Spleen (tissue), 11 donors: ENCODE measurements at regions not wholly inside any gene's neighbourhood (a gene's known extent, or its start where the extent isn't known, plus 50 kb on each side); places are given as distances from the start of the nearest gene placed in this dataset.

Experiments
- DNase-seq: peaks from one replicate; pipeline ENCODE4 v3.0.0-alpha.2; 2020
- H3K27ac ChIP-seq, 8 donors: fragments of 200-600 bp; sonication (generic) in 7 of 8; 1 replicate in 4 of 8; 2 replicates in 4 of 8; pipeline versions ENCODE4 v1.5.0 to v1.8.0; 2016 to 2021; ENCODE audit warnings: inconsistent platforms in 4 of 8, mild to moderate bottlenecking in 4 of 8, moderate library complexity in 1 of 8
- H3K27me3 ChIP-seq, 7 donors: fragments of 200-600 bp; sonication (generic) in 6 of 7; replicated peaks in 1 of 7; 1 replicate in 4 of 7; 2 replicates in 3 of 7; pipeline versions ENCODE4 v1.5.0 to v1.8.0; 2016 to 2021; ENCODE audit warnings: inconsistent platforms in 3 of 7, mild to moderate bottlenecking in 1 of 7
- H3K36me3 ChIP-seq, 6 donors: fragments of 200-600 bp; sonication (generic) in 5 of 6; 1 replicate in 4 of 6; 2 replicates in 2 of 6; pipeline versions ENCODE4 v1.5.0 to v1.8.0; 2016 to 2021; ENCODE audit warnings: inconsistent platforms in 2 of 6
- H3K4me1 ChIP-seq, 6 donors: fragments of 200-600 bp; sonication (generic) in 5 of 6; 1 replicate in 3 of 6; 2 replicates in 3 of 6; pipeline versions ENCODE4 v1.5.0 to v1.8.0; 2016 to 2021; ENCODE audit warnings: inconsistent platforms in 3 of 6
- H3K4me3 ChIP-seq, 8 donors: fragments of 200-600 bp; sonication (generic) in 7 of 8; 1 replicate in 4 of 8; 2 replicates in 4 of 8; pipeline versions ENCODE4 v1.5.0 to v1.8.0; 2016 to 2021; ENCODE audit warnings: inconsistent platforms in 4 of 8, mild to moderate bottlenecking in 4 of 8, moderate library complexity in 2 of 8
- H3K9me3 ChIP-seq, 8 donors: fragments of 200-600 bp; sonication (generic) in 7 of 8; 1 replicate in 4 of 8; 2 replicates in 4 of 8; pipeline versions ENCODE4 v1.5.0 to v1.8.0; 2016 to 2021; ENCODE audit warnings: inconsistent platforms in 4 of 8
- CTCF ChIP-seq, 11 experiments: fragments of 200-600 bp in 7 of 11; fragments of 450-650 bp in 4 of 11; sonication (generic) in 4 of 11; IDR thresholded peaks in 8 of 11; conservative IDR thresholded peaks in 3 of 11; 1 replicate in 7 of 11; 2 replicates in 4 of 11; pipeline versions ENCODE4 v1.4.0 to v1.8.0; 2016 to 2021; ENCODE audit warnings: antibody characterized with exemption in 11 of 11, inconsistent platforms in 4 of 11, mild to moderate bottlenecking in 1 of 11
- POLR2A ChIP-seq, 3 donors: fragments of 450-650 bp; IDR thresholded peaks; one replicate each; pipeline ENCODE4 v1.5.1; 2017; ENCODE audit warnings: antibody characterized with exemption in 3 of 3, mild to moderate bottlenecking in 1 of 3
- POLR2AphosphoS5 ChIP-seq, 3 donors: sonication (generic); formaldehyde crosslinking; IDR thresholded peaks; one replicate each; pipeline ENCODE4 v1.5.1; 2017; ENCODE audit warnings: antibody characterized with exemption in 3 of 3
- WGBS, 5 donors: extraction: QIAGEN DNeasy Blood & Tissue Kit in 3 of 5; methylation state at CpG; one replicate each; pipeline versions ENCODE4 v1.1.5 to v1.1.7; 2013 to 2018; 5-methylcytosine and 5-hydroxymethylcytosine counted together
- intact Hi-C: fragments of 100-400 bp; cut with DNase I; formaldehyde crosslinking; loops from one replicate; pipeline ENCODE4 v1.15.0; 2023; ENCODE audit warnings: low total_unique reads
- donor health status: healthy with polysubstance abuse.
- donor health status: DM: no; HTN: no; CAD: no; lungs with moderate emphysema.
- donor health status: DM: no; HTN: no; CAD: no.
- donor health status: Bipolar disorder and iron deficiency.
- donor health status: healthy.
- donor health status: DM: no; HTN: no; CAD: no.
- donor health status: DM: yes; HTN: yes; CAD: no.

- no peaks in the 10 kb centered on the region for H3K27me3 ChIP-seq
- no peak for TF ChIP-seq CTCF (IDR thresholded peaks at IDR 0.05 in 8 of 11, conservative IDR thresholded peaks at IDR 0.05 in 3 of 11)
- TF ChIP-seq POLR2AphosphoS5 (IDR thresholded peaks at IDR 0.05), result no peak
- TF ChIP-seq POLR2A (IDR thresholded peaks at IDR 0.05), result no peak
- no peak overlapping the region for H3K4me3 ChIP-seq
- DNase-seq, result no peak
- H3K4me1 ChIP-seq, result no peaks in the 10 kb centered on the region
- WGBS, 5 donors, result 65 to 85% (median 75%) methylated on average over 1 of the region's 1 CpG
- H3K36me3 ChIP-seq, result no peaks in the 10 kb centered on the region
- intact Hi-C loops, result no loop called here
- no peaks in the 10 kb centered on the region for H3K9me3 ChIP-seq
- H3K27ac ChIP-seq, result no peak overlapping the region
These were observed 120.5 kb upstream of the NAV3 start for GRCh38 chr12:77710209-77710608.

- Histone ChIP-seq H3K4me1 (no peaks in the 10 kb centered on the region), H3K9me3 (no peaks in the 10 kb centered on the region), H3K27me3 (no peaks in the 10 kb centered on the region), H3K36me3 (no peaks in the 10 kb centered on the region), H3K4me3 (no peak overlapping the region), H3K27ac (no peak overlapping the region)
- TF ChIP-seq POLR2AphosphoS5 (IDR thresholded peaks at IDR 0.05), result no peak
- no peak for TF ChIP-seq CTCF (IDR thresholded peaks at IDR 0.05 in 8 of 11, conservative IDR thresholded peaks at IDR 0.05 in 3 of 11)
- TF ChIP-seq POLR2A (IDR thresholded peaks at IDR 0.05), result no peak
- no peak for DNase-seq
- intact Hi-C loops, result no loop called here
- WGBS, 5 donors, result 85 to 94% (median 91%) methylated on average over 1 of the region's 1 CpG
These were observed 133.6 kb upstream of the NAV3 start for GRCh38 chr12:77697126-77697525.

- TF ChIP-seq CTCF (IDR thresholded peaks at IDR 0.05 in 8 of 11, conservative IDR thresholded peaks at IDR 0.05 in 3 of 11), result no peak
- no peak for TF ChIP-seq POLR2AphosphoS5 (IDR thresholded peaks at IDR 0.05)
- TF ChIP-seq POLR2A (IDR thresholded peaks at IDR 0.05), result no peak
- no peaks in the 10 kb centered on the region for H3K9me3 ChIP-seq
- DNase-seq, result no peak
- 59 to 72% (median 66%) methylated on average over 2 of the region's 2 CpGs for whole genome bisulfite sequencing, 5 donors
- no peaks in the 10 kb centered on the region for H3K36me3 ChIP-seq
- no peaks in the 10 kb centered on the region for H3K4me1 ChIP-seq
- H3K4me3 ChIP-seq, result no peak overlapping the region
- H3K27me3 ChIP-seq, result no peaks in the 10 kb centered on the region
- intact Hi-C loops, result no loop called here
- no peak overlapping the region for H3K27ac ChIP-seq
These were observed 134.5 kb upstream of the NAV3 start for GRCh38 chr12:77696183-77696582.

- DNase-seq, result no peak
- H3K36me3 ChIP-seq, result no peaks in the 10 kb centered on the region
- H3K27ac ChIP-seq, result no peak overlapping the region
- H3K27me3 ChIP-seq, result no peaks in the 10 kb centered on the region
- no peaks in the 10 kb centered on the region for H3K9me3 ChIP-seq
- H3K4me1 ChIP-seq, result peaks cover 0 to 5% (median 0%) of the 10 kb centered on the region in 6 donors
- H3K4me3 ChIP-seq, result no peak overlapping the region
- TF ChIP-seq CTCF (IDR thresholded peaks at IDR 0.05 in 8 of 11, conservative IDR thresholded peaks at IDR 0.05 in 3 of 11) (no peak), POLR2AphosphoS5 (IDR thresholded peaks at IDR 0.05) (no peak), POLR2A (IDR thresholded peaks at IDR 0.05) (no peak)
- intact Hi-C loops, result no loop called here
These were observed 141.1 kb upstream of the NAV3 start for GRCh38 chr12:77689510-77690086.
